ENCODE measurements at regions not wholly inside any gene's neighbourhood (a gene's known extent, or its start where the extent isn't known, plus 50 kb on each side); places are given as distances from the start of the nearest gene placed in this dataset.

GRCh38 chr3:103342205-103342731, 907.5 kb downstream of the ZPLD1 start:
- no peak for DNase-seq (ENCODE audit: low read depth in 2 of 2)

GRCh38 chr3:103349760-103350159, 914.9 kb downstream of the ZPLD1 start:
- DNase-seq (ENCODE audit: low read depth in 2 of 2), result no peak

GRCh38 chr3:103365467-103365866, 930.7 kb downstream of the ZPLD1 start:
- DNase-seq (ENCODE audit: low read depth in 2 of 2), result no peak

GRCh38 chr3:103367481-103367880, 932.7 kb downstream of the ZPLD1 start:
- no peak for DNase-seq (ENCODE audit: low read depth in 2 of 2)

GRCh38 chr3:103371411-103371810, 936.6 kb downstream of the ZPLD1 start:
- no peak for DNase-seq (ENCODE audit: low read depth in 2 of 2)

- no peak for DNase-seq (ENCODE audit: low read depth in 2 of 2)
These were observed 937.2 kb downstream of the ZPLD1 start for GRCh38 chr3:103372031-103372430.

- DNase-seq (ENCODE audit: low read depth in 2 of 2), result no peak
These were observed 945.6 kb downstream of the ZPLD1 start for GRCh38 chr3:103380391-103380790.

- DNase-seq (ENCODE audit: low read depth in 2 of 2), result no peak
These were observed 946.7 kb downstream of the ZPLD1 start for GRCh38 chr3:103381296-103382079.

GRCh38 chr3:103385961-103386656, 951.3 kb downstream of the ZPLD1 start:
- DNase-seq (ENCODE audit: low read depth in 2 of 2), result no peak

GRCh38 chr3:103388214-103388613, 953.4 kb downstream of the ZPLD1 start:
- DNase-seq (ENCODE audit: low read depth in 2 of 2), result no peak

- DNase-seq (ENCODE audit: low read depth in 2 of 2), result no peak
These were observed 954.5 kb downstream of the ZPLD1 start for GRCh38 chr3:103389356-103389755.

GRCh38 chr3:103393395-103394186, 958.8 kb downstream of the ZPLD1 start:
- no peak for DNase-seq (ENCODE audit: low read depth in 2 of 2)

GRCh38 chr3:103403191-103403590, 968.4 kb downstream of the ZPLD1 start:
- DNase-seq (ENCODE audit: low read depth in 2 of 2), result no peak

- DNase-seq (ENCODE audit: low read depth in 2 of 2), result no peak
These were observed 971.6 kb downstream of the ZPLD1 start for GRCh38 chr3:103406320-103406850.

- DNase-seq (ENCODE audit: low read depth in 2 of 2), result no peak
These were observed 975.4 kb downstream of the ZPLD1 start for GRCh38 chr3:103410231-103410630.

GRCh38 chr3:103421460-103421859, 986.6 kb downstream of the ZPLD1 start:
- no peak for DNase-seq (ENCODE audit: low read depth in 2 of 2)

- DNase-seq (ENCODE audit: low read depth in 2 of 2), result no peak
These were observed 1003.1 kb downstream of the ZPLD1 start for GRCh38 chr3:103437883-103438282.

GRCh38 chr3:103440539-103441203, 1005.9 kb downstream of the ZPLD1 start:
- DNase-seq (ENCODE audit: low read depth in 2 of 2), result no peak

- DNase-seq (ENCODE audit: low read depth in 2 of 2), result no peak
These were observed 1012.3 kb downstream of the ZPLD1 start for GRCh38 chr3:103446953-103447629.

GRCh38 chr3:103453152-103453551, 1018.3 kb downstream of the ZPLD1 start:
- no peak for DNase-seq (ENCODE audit: low read depth in 2 of 2)

- DNase-seq (ENCODE audit: low read depth in 2 of 2), result no peak
These were observed 1025.0 kb downstream of the ZPLD1 start for GRCh38 chr3:103459815-103460214.
